GM06990 (cell line): ENCODE measurements at regions not wholly inside any gene's neighbourhood (a gene's known extent, or its start where the extent isn't known, plus 50 kb on each side); places are given as distances from the start of the nearest gene placed in this dataset.

Experiments
- DNase-seq: peaks from one replicate; pipeline ENCODE4 v3.0.0-alpha.2; 2011; ENCODE audit not compliant: insufficient read length; ENCODE audit errors: extremely low read depth
- H3K27me3 ChIP-seq: replicated peaks from 2 replicates; pipeline ENCODE4 v1.6.0; 2011; ENCODE audit warnings: low read length; ENCODE audit not compliant: control insufficient read depth, insufficient read depth
- H3K36me3 ChIP-seq: 2 replicates; pipeline ENCODE4 v1.5.1; 2011; ENCODE audit warnings: low read length; ENCODE audit not compliant: control insufficient read depth, insufficient read depth
- H3K4me3 ChIP-seq: replicated peaks from 2 replicates; pipeline ENCODE4 v1.5.1; 2011; ENCODE audit warnings: low read depth, mild to moderate bottlenecking, control low read depth, low read length
- TF ChIP-seq, protein P1 (sequence below): IDR thresholded peaks from 2 replicates; pipeline ENCODE4 v1.5.1; 2011; ENCODE audit warnings: low read length, control low read depth, mild to moderate bottlenecking, inconsistent platforms; ENCODE audit not compliant: insufficient read depth, poor library complexity, severe bottlenecking

GRCh38 chr15:62605282-62605681 lies 437.3 kb upstream of the TPM1 start:
- TF ChIP-seq, protein P1, sequence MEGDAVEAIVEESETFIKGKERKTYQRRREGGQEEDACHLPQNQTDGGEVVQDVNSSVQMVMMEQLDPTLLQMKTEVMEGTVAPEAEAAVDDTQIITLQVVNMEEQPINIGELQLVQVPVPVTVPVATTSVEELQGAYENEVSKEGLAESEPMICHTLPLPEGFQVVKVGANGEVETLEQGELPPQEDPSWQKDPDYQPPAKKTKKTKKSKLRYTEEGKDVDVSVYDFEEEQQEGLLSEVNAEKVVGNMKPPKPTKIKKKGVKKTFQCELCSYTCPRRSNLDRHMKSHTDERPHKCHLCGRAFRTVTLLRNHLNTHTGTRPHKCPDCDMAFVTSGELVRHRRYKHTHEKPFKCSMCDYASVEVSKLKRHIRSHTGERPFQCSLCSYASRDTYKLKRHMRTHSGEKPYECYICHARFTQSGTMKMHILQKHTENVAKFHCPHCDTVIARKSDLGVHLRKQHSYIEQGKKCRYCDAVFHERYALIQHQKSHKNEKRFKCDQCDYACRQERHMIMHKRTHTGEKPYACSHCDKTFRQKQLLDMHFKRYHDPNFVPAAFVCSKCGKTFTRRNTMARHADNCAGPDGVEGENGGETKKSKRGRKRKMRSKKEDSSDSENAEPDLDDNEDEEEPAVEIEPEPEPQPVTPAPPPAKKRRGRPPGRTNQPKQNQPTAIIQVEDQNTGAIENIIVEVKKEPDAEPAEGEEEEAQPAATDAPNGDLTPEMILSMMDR: no peak
- H3K4me3 ChIP-seq: no peak overlapping the region
- H3K36me3 ChIP-seq: no peaks in the 10 kb centered on the region
- 0 out of 2 replicates have a peak, but pooled peaks cover 1% of the 10 kb centered on the region for H3K27me3 ChIP-seq
- DNase-seq: no peak

GRCh38 chr15:62606376-62607113 lies 436.0 kb upstream of the TPM1 start:
- TF ChIP-seq, protein P1: no peak
- no peak for DNase-seq

DNA sequence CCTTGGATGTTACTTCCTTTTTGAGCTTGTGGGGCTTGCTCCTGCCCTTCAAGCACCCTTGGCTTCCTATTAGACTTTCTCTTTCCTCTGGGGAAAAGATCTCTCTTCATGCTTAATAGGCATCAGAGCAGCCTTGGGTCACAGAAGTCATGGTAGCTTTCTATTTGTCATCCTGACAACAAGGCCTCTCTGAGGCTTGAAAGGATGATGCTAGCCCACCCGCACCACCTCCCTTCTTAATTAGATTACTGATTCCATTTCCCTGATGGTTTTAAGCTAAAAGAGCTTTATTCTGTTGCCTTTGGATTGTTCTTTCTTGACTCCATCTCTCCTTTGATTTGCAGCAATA lies 435.5 kb upstream of the TPM1 start:
- TF ChIP-seq, protein P1: no peak
- no peak for DNase-seq
- 0 out of 2 replicates have a peak, but pooled peaks cover 1% of the 10 kb centered on the region for H3K27me3 ChIP-seq
- no peak overlapping the region for H3K4me3 ChIP-seq
- no peaks in the 10 kb centered on the region for H3K36me3 ChIP-seq

More at GRCh38 chr15:62606376-62607113, 436.0 kb upstream of the TPM1 start:
- Histone ChIP-seq H3K4me3 (no peak overlapping the region), H3K36me3 (no peaks in the 10 kb centered on the region), H3K27me3 (0 out of 2 replicates have a peak, but pooled peaks cover 1% of the 10 kb centered on the region)

DNA sequence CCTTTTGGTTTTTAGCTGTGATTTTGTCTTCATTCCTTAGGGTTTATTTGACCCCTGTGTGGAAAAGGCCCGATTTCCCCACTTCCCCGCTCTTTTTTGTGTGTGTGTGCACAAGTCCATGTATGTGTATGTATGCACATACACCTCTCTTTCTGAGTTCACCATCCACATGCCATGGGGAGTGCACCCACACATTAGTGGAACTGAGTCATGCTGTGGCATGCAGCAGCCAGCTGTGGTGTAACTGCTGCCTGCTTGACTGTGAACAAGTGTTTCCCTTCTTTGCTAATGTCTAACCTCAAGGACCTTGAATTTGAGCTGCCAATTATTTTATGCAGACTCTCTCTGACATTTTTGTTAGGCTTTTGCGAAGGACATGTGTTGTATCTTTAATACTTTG lies 434.9 kb upstream of the TPM1 start:
- H3K4me3 ChIP-seq: no peak overlapping the region
- TF ChIP-seq, protein P1: no peak
- H3K36me3 ChIP-seq: no peaks in the 10 kb centered on the region
- no peak for DNase-seq
- peaks cover 1% of the 10 kb centered on the region; the same call in 1 of the 2 replicates for H3K27me3 ChIP-seq

DNA sequence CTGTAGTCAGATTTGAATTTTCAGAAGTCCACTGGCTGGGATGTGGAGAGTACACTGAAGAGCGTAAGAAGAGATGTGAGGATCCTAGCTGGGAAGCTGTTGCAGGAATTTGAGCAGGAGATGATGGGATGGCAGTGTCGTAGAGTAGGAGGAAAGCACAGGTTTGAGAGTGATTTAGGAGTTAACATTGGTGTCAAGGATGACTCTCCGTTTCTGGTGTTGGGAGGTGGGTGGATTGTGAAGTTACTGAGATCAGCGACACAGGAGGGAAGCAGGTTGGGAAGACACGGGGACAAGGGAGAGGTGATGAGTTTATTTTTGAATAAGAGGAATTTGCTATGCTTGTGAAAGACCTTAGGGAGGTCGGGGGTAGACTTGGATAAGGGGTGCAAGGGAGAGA lies 434.2 kb upstream of the TPM1 start:
- TF ChIP-seq, protein P1: no peak
- H3K27me3 ChIP-seq: peaks cover 1% of the 10 kb centered on the region; the same call in 1 of the 2 replicates

More for the DNA sequence above, 434.2 kb upstream of the TPM1 start:
- Histone ChIP-seq H3K36me3 (no peaks in the 10 kb centered on the region), H3K4me3 (no peak overlapping the region)
- DNase-seq: no peak
